Ammon's horn (tissue), 1 donor: ENCODE measurements at regions not wholly inside any gene's neighbourhood (a gene's known extent, or its start where the extent isn't known, plus 50 kb on each side); places are given as distances from the start of the nearest gene placed in this dataset.
"Not testable (repeated sequence)": the region's sequence is repeated elsewhere in the genome, so short reads cannot be mapped to it uniquely, and the experiment has no call there.

Source experiments
- DNase-seq: peaks from one replicate; pipeline ENCODE4 v3.0.0-alpha.2; 2016; ENCODE audit warnings: low spot score

DNA sequence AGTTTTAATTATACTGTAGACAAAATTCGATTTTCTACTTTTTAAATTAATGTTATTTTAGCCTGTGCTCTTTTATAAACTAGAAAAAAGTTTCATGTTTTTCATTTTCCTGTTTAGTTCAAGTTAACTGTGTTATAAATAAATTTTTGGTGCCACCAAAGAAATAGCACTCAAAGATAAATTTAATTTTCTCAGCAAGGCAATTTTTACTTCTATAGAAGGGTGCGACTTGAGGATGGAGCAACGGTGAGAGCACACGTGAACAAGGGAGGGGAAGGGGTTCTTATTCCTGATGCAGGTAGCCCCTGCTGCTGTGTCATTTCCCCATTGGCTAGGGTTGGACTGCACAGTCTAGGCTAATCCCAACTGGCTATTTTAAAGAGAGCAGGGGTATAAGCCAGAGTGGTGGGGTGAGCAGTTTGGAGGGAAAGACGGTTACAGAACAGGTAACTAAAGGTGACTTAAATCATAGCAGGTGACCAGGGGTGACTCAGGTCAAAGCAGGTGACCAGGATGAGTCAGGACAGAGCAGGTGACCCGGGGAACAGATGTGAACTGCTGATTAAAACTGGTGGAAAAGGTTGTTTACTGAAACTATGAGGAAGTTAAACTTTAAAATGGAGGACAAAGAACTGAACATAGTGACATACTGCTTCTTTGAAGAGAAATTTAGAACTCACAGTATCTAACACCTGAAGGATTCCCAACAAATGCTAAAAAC, 104.6 kb upstream of the GPBP1 start:
- no peak for DNase-seq

GRCh38 chr5:57072218-57072892, 101.5 kb upstream of the GPBP1 start:
- DNase-seq, result no peak

- no peak for DNase-seq
Observed at GRCh38 chr5:57082441-57083067, 91.3 kb upstream of the GPBP1 start.

DNA sequence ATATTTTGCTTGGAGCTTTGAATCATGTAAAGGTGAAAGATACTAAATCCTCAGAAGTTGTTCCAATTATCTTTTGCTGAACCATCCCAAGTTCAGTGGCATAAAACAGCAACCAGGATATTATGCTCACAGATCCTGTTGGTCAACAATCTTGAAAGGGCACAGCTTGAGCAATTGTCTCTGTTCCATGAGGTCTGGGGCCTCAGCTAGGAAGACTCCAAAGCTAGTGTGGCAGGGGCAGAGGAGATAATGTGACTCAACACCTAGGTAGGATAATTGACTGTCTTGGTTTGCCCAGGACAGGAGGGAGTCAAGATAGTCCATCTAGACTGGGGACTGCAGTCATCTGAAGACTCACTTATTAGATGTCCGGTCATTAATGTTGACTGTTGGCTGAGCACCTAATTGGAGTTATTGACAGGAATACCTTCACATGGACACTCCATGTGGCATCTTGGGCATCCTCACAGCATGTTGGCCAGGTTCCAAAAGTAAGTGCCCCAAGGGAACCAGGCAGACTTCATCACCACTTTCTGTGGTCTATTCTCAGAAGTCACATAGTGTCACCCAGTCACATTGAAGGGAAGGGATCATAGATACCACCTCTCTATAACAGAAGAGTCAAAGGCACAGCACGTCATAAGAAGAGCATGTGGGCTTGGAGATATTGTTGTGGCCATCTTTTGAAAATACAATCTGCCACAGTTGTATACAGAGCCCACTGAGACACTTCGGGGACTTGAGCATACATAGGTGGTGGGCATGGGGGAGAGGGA, 88.4 kb upstream of the GPBP1 start:
- DNase-seq, result no peak

DNA sequence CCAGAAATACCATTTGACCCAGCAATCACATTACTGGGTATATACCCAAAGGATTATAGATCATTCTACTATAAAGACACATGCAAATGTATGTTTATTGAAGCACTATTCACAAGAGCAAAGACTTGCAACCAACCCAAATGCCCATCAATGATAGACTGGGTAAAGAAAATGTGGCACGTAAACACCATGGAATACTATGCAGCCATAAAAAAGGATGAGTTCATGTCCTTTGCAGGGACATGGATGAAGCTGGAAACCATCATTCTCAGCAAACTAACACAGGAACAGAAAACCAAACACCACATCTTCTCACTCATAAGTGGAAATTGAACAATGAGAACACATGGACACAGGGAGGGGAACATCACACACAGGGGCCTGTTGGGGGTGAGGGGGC, 85.9 kb upstream of the GPBP1 start:
- DNase-seq, result not testable (repeated sequence)

DNA sequence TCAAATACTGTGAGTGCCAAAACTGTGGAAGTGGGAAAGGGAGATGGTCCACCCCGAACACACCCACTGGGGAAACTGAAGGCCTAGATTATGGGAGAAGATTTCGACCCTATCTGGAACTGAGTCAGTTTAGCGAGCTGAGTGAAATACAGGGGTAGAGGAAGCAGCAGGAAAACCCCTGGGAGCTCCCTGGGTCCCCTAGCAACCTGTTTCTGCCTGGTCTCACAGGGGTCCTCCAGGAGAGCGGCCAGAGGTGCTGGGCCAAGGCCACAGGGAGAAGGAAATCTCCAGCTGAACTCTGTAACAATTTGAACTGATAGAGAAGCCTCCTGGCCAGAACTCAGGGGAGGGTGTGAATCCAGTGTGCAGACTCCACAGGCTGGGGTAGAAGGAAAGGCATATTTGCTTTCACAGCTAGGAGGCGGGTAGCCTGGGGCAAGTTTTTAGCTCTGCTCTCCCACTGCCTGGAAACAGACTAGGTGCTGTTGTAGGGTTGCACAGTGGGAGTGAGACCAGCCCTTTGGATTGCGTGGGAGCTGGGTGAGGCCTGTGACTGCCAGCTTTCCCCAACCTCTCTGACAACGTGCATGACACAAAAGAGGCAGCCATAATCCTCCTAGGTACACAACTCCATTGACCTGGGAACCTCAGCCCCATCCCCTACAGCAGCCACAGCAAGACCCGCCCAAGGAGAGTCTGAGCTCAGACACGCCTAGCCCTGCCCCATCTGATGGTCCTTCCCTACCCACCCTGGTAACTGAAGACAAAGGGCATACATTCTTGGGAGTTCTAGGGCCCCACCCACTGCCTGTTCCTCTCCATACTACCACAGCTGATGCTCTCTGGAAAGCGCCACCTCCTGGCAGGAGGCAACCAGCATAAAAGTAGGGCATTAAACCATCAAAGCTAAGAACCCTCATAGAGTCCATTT, 78.8 kb upstream of the GPBP1 start:
- no peak for DNase-seq

DNA sequence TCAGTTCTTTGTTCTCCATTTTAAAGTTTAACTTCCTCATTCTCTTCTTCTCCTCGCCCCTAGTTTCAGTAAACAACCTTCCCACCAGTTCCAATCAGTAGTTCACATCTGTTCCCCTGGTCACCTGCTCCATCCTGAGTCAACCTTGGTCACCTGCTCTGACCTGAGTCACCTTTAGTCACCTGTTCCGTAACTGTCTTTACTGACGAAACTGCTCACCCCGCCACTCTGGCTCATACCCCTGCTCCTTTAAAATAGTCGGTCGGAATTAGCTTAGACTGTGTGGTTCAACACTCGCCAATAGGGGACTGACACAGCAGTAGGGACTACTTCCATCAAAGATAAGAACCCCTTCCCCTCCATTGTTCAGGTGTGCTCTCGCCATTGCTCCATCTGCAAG, 76.3 kb upstream of the GPBP1 start:
- no peak for DNase-seq

- no peak for DNase-seq
Observed at GRCh38 chr5:57102189-57102904, 71.5 kb upstream of the GPBP1 start.

DNA sequence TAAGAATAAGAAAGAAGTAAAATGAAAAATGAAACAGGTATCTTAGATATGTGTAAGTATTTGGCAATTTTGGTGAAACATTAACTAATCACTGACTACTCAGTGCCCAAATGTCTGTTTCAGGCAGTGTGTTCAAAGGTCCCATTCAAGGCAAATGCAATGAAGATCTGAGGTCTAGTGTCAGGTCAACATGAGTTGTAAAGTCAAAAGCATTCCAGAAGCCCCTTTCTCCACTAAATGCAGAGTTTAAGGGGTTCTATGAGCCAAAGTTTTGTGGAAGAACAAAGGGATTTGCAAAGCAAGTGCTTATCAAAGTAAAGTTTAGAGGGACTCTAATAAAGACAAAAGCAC, 71.0 kb upstream of the GPBP1 start:
- DNase-seq, result no peak

- no peak for DNase-seq
Observed at GRCh38 chr5:57103317-57103907, 70.4 kb upstream of the GPBP1 start.

- no peak for DNase-seq
Observed at GRCh38 chr5:57106661-57107060, 67.2 kb upstream of the GPBP1 start.

GRCh38 chr5:57111993-57112392, 61.9 kb upstream of the GPBP1 start:
- DNase-seq, result no peak

GRCh38 chr5:57113481-57113880, 60.4 kb upstream of the GPBP1 start:
- DNase-seq, result no peak

DNA sequence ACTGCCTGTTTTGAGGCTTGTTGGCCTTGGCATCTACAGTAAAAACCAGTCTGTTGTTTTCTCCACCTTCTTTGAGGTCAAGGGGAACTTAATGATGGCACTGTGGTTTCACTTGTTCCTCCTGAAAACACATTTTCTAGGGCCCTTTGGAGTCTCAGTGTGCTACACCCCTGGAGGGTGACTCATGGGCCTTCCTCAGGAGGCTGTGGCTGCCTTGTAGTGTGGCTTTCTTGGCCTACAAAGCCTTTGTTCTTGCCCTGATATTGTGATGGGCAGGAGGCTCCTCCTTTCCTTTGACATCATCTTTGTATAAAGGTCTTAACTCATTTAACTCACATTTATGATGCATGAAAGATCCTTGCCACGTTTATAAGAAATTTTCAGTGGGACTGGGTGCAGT, 56.3 kb upstream of the GPBP1 start:
- DNase-seq, result no peak

DNA sequence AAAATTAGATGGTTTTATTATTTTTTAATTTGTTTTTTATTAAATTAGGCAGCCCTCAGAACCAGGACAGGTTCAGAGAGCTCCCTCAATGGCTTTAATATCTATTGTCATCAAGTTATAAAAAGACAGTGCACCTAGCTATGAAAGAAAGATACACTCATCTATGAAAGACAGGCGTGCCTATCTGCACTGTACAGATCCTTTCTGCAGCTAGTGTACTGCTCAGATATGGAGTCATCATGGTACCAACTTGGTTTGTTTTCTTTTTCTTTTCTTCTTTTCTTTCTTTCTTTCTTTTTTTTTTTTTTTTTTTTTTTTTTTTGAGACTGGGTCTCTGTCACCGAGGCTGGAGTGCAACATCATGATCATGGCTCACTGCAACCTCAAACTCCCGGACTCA, 54.8 kb upstream of the GPBP1 start:
- DNase-seq, result no peak

DNA sequence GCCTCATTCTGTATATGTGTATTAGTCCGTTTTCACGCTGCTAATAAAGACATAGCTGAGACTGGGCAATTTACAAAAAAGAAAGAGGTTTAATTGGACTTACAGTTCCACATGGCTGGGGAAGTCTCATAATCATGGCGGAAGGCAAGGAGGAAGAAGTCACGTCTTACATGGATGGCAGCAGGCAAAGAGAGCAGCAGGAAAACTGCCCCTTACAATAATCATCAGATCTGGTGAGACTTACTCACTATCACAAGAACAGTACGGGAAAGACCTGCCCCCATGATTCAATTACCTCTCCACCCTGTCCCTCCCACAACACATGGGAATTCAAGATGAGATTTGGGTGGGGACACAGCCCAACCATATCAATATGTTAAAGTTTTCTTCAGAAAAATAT, 49.8 kb upstream of the GPBP1 start:
- DNase-seq, result no peak
